T1000 (cell line): ENCODE measurements at regions not wholly inside any gene's neighbourhood (a gene's known extent, or its start where the extent isn't known, plus 50 kb on each side); places are given as distances from the start of the nearest gene placed in this dataset.
"Not testable (repeated sequence)": the region's sequence is repeated elsewhere in the genome, so short reads cannot be mapped to it uniquely, and the experiment has no call there.

Source experiments
- DNase-seq: peaks from one replicate; lab custom pipeline; 2025; ENCODE audit warnings: mixed read lengths; lab: John Stamatoyannopoulos, UW

GRCh38 chr1:60818969-60819701 lies 263.2 kb upstream of the NFIA start:
- no peak for DNase-seq

- DNase-seq = no peak
These were observed 269.3 kb upstream of the NFIA start for GRCh38 chr1:60813071-60813470.

- no peak for DNase-seq
These were observed 273.0 kb upstream of the NFIA start for GRCh38 chr1:60809204-60809980.

- no peak for DNase-seq
These were observed 273.7 kb upstream of the NFIA start for GRCh38 chr1:60808676-60809075.

GRCh38 chr1:60802884-60803283 lies 279.5 kb upstream of the NFIA start:
- DNase-seq = no peak

- DNase-seq = no peak
These were observed 285.0 kb upstream of the NFIA start for GRCh38 chr1:60797351-60797750.

- no peak for DNase-seq
These were observed 291.1 kb upstream of the NFIA start for GRCh38 chr1:60791226-60791625.

GRCh38 chr1:60773099-60773498 lies 309.3 kb upstream of the NFIA start:
- DNase-seq = not testable (repeated sequence)

GRCh38 chr1:60769082-60769481 lies 313.3 kb upstream of the NFIA start:
- DNase-seq = no peak

- no peak for DNase-seq
These were observed 317.2 kb upstream of the NFIA start for GRCh38 chr1:60765204-60765603.

GRCh38 chr1:60764489-60764888 lies 317.9 kb upstream of the NFIA start:
- DNase-seq = no peak

GRCh38 chr1:60763741-60764140 lies 318.6 kb upstream of the NFIA start:
- no peak for DNase-seq

- DNase-seq = no peak
These were observed 319.4 kb upstream of the NFIA start for GRCh38 chr1:60762911-60763310.

GRCh38 chr1:60762176-60762575 lies 320.2 kb upstream of the NFIA start:
- DNase-seq = no peak

GRCh38 chr1:60759291-60759690 lies 323.1 kb upstream of the NFIA start:
- no peak for DNase-seq

GRCh38 chr1:60757485-60757884 lies 324.9 kb upstream of the NFIA start:
- no peak for DNase-seq

GRCh38 chr1:60753036-60753900 lies 329.1 kb upstream of the NFIA start:
- no peak for DNase-seq

- no peak for DNase-seq
These were observed 331.1 kb upstream of the NFIA start for GRCh38 chr1:60751306-60751705.

- DNase-seq = no peak
These were observed 335.0 kb upstream of the NFIA start for GRCh38 chr1:60747353-60747752.

- no peak for DNase-seq
These were observed 336.0 kb upstream of the NFIA start for GRCh38 chr1:60746278-60746791.

- no peak for DNase-seq
These were observed 336.9 kb upstream of the NFIA start for GRCh38 chr1:60745484-60745883.

- DNase-seq = no peak
These were observed 340.0 kb upstream of the NFIA start for GRCh38 chr1:60742339-60742738.
